Neural cell (in vitro differentiated cells): ENCODE measurements at regions not wholly inside any gene's neighbourhood (a gene's known extent, or its start where the extent isn't known, plus 50 kb on each side); places are given as distances from the start of the nearest gene placed in this dataset.

ENCODE experiments used
- CTCF ChIP-seq: fragments of 450-650 bp; IDR thresholded peaks from 2 replicates; pipeline ENCODE4 v1.5.1; 2014; ENCODE audit warnings: antibody characterized with exemption, mild to moderate bottlenecking, moderate library complexity; ENCODE audit not compliant: poor library complexity, severe bottlenecking
- EP300 ChIP-seq: fragments of 450-650 bp; conservative IDR thresholded peaks from 2 replicates; pipeline ENCODE4 v1.6.1; 2014; ENCODE audit warnings: antibody characterized with exemption, mild to moderate bottlenecking, moderate library complexity; ENCODE audit not compliant: poor library complexity, severe bottlenecking
- EZH2 ChIP-seq: fragments of 200-600, 300-800 bp; shearing (Covaris generic), sonication (generic); IDR thresholded peaks from 2 replicates; pipeline ENCODE4 v1.6.1; 2014; ENCODE audit warnings: antibody characterized with exemption, low read length, borderline replicate concordance, mild to moderate bottlenecking; ENCODE audit not compliant: insufficient read depth, poor library complexity, severe bottlenecking
- MXI1 ChIP-seq: fragments of 450-650 bp; conservative IDR thresholded peaks from 2 replicates; pipeline ENCODE4 v1.6.1; 2014; ENCODE audit warnings: antibody characterized with exemption, mild to moderate bottlenecking; ENCODE audit not compliant: poor library complexity, severe bottlenecking
- POLR2AphosphoS5 ChIP-seq: IDR thresholded peaks from 2 replicates; pipeline ENCODE4 v1.6.1; 2012
- RAD21 ChIP-seq: fragments of 450-650 bp; conservative IDR thresholded peaks from 2 replicates; pipeline ENCODE4 v1.6.1; 2014; ENCODE audit warnings: antibody characterized with exemption, mild to moderate bottlenecking, moderate library complexity
- REST ChIP-seq: IDR thresholded peaks from 2 replicates; pipeline ENCODE4 v1.6.1; 2012; ENCODE audit warnings: borderline replicate concordance
- TAF1 ChIP-seq: IDR thresholded peaks from 2 replicates; pipeline ENCODE4 v1.6.1; 2012; ENCODE audit warnings: low read depth

GRCh38 chr16:9374061-9374460 is 282.6 kb downstream of the HAPSTR1 start:
- TF ChIP-seq TAF1: no peak
- no peak for TF ChIP-seq CTCF
- TF ChIP-seq REST: no peak
- no peak for TF ChIP-seq POLR2AphosphoS5
- TF ChIP-seq MXI1: no peak
- TF ChIP-seq EZH2: no peak
- TF ChIP-seq EP300: no peak
- no peak for TF ChIP-seq RAD21
